Muscle of back (tissue), 3 donors: ENCODE measurements at regions not wholly inside any gene's neighbourhood (a gene's known extent, or its start where the extent isn't known, plus 50 kb on each side); places are given as distances from the start of the nearest gene placed in this dataset.

Experiments used
- DNase-seq, 3 donors: peaks; one replicate each; pipeline versions ENCODE4 v3.0.0 to v3.0.0-alpha.2; 2013

GRCh38 chrX:9148615-9149399, 114.9 kb upstream of the FAM9B start:
- peak in 1 of 3 donors; percentile 64 for DNase-seq

- DNase-seq = no peak
Measured at GRCh38 chrX:9149501-9150245, 115.7 kb upstream of the FAM9B start.

DNA sequence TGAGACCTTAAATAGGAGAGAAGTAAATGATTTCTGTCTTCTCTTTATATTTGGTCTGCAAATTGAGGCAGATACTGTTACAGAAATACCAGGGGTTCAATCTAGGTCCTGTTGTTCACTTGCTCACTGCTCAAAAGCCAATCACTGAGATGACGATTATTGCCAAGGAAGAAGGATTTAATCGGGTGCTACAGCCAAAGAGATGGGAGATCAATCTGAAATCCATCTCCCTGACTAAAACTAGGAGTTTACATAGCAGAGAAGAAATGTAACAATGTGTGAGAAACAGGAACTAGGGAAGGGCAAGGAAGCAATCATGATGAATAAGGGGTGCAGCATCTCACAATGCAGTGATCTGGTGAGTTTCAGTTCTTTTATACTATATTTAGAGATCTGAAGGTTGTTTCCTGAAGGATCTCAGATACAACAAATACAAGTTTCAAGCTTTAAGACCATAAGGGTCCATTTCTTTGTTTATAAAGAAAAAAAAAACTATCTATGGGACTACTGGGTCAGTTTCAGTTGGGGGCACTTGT, 117.9 kb upstream of the FAM9B start:
- no peak for DNase-seq

GRCh38 chrX:9153300-9153699, 119.4 kb upstream of the FAM9B start:
- peak in 1 of 3 donors; percentile 39 for DNase-seq

DNA sequence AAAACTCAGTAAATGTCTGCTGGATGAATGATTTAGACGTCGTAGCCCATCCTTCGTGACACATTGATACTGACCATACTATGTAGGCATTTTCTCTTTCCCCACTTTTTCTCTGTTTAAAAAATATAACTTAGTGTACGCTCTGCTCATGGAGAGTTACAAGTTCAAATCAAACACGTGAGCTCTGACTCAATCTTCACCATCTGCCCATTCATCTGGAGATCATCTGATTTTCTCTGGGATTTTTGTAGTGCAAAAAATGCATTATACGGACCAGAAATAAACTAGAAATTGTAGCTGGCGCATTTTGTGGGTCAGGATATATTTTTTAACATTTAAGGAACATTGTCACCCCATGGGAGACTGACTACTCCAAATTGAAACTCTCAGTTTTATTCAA, 124.7 kb upstream of the FAM9B start:
- no peak for DNase-seq

DNA sequence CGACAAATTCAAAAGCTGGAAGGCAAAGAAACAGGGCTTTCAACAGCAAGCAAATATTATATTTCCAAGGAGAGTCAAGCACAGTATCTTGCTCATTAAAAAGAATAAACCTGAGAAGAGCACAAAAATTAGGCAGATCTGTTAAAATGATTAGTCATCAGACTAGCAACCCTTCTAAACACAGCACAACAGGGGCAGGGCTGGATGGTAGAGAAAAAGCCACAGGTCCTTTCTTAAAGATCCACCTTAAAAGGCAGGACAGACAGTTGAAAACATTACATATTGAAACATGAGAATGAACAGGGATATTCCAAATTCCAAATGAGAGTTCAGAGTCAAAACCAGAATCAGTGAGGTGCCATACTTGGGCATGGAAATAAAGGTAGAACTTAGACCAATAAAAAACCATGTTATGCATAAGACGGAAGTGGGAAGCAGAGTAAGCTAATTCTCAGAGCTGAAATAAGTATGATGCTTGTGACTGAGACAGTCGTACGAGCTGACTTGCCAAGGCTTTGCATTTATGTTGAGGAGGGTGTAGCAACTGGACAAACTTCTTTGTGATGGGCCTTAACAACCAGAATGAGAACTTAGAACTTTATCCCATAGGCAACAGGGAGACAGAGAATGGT, 126.9 kb upstream of the FAM9B start:
- no peak for DNase-seq

DNA sequence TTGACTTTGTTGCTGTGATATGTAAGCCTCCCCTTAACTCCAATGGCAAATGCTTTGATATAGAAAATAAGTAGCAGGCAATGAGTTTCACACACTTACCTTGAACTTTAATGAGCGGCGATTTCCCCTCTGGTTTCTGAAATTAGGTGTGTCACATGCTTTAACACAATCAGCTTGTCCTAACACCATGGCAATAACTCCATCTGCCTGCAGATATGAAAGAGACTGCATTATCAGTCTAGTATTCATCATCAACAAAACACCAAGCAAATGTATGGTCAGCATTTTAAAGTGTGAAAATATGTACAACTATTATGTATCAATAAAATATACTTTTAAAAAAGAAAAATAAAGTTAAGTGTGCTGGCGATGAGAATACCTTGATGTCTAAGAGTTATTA, 128.8 kb upstream of the FAM9B start:
- no peak for DNase-seq

DNA sequence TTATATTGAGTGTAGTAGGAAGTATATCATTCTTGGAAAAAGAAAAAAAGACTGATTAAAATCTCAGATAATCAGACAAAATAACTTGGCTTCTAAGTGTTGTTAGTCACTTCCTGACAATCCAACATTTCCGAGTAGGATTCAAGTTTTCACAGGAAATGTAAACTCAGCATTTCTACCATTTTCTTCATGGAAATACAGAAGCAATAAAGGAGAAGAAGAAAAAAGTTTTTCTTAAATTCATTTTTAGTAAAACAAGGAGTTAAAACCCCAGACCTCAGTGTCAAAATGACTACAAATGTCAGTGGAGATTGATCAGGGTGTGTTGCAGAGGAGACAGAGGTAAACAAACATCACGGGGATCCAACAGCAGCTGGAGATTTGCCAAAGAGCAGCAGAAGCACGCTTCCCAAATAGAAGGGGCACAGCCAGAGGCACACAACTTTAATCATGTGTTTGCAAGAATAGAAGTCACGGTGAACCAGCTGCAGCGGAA, 129.3 kb upstream of the FAM9B start:
- DNase-seq = peak in 1 of 3 donors; percentile 15

DNA sequence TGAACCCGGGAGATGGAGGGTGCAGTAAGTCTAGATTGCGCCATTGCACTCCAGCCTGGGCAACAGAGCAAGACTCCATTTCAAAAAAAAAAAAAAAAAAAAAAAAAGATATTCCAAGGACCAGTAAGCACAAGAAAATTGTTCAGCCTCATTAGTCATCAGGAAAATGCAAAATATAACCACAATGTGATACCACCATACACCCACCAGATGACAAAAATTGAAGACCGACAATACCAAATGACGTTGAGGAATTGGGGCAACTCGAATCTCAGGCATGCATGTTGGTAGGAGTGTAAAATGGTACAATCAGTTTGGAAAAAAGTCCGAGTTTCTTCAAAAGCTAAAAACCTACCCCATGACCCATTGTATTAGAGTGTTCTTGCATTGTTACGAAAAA, 130.2 kb upstream of the FAM9B start:
- DNase-seq = no peak

DNA sequence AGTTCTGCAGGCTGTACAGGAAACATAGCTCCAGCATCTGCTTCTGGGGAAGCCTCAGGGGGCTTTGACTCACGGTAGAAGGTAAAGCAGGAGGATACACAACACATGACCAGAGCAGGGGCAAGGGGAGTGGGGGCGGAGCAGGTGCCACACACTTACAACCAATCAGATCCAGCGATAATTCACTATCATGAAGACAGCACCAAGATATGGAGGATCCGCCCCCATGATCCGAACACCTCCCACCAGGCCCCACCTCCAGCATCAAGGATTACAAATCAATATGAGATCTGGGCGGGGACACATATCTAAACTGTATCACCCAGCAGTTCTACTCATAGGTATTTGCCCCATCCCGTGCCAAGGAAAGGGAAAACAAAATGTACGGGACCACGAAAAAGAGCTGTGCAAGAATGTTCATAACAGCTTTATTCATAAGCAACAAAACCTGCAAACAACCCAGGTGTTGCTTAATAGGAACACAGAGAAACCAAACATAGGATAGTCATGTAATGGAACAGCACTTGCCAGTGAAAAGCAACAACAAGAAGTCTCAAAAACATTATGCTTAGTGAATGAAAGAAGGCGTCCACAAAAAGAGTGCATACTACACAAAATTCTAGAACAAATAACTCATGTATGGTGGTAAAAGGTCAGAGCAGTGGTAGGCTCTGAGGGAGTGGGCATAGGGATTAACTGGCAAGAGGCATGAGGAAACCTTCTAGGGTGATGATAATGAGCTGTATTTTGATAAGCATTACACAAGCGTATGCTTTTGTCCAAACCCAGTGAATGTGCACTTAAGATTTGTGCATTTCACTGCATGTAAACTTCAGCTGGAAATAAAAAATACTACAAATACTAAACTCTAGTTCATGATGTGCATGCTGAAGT, 130.9 kb upstream of the FAM9B start:
- no peak for DNase-seq

GRCh38 chrX:9166584-9166944, 132.6 kb upstream of the FAM9B start:
- no peak for DNase-seq

DNA sequence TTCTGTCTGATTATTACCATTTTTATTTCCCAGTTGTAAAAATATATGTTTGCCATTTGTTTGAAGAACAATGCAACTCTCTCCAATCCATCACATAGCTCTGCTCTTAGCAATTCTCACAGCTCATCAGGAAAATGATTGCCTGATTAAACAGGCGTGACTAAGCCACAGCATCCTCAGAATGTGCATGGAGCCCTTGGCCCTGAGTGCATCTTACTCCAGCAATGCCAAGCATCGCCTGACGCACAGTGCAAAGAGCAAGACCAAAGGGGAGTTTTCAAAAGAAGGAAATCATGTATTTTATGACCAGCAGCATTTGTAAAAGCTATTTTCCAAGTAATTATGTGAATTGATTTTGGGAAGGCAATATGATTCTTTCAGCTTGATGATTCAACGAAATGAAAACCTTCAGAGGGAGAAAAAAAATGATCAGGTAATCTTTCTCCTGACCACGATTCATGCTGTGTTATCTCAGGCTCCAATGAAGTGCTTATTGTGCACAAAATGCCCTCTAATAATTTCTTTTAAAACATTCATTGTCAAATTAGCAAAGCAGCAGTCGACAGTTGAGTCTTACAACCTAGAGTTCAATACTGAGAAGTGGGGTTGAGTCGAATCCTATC, 138.0 kb upstream of the FAM9B start:
- no peak for DNase-seq

- no peak for DNase-seq
Measured at GRCh38 chrX:9172464-9172850, 138.5 kb upstream of the FAM9B start.

DNA sequence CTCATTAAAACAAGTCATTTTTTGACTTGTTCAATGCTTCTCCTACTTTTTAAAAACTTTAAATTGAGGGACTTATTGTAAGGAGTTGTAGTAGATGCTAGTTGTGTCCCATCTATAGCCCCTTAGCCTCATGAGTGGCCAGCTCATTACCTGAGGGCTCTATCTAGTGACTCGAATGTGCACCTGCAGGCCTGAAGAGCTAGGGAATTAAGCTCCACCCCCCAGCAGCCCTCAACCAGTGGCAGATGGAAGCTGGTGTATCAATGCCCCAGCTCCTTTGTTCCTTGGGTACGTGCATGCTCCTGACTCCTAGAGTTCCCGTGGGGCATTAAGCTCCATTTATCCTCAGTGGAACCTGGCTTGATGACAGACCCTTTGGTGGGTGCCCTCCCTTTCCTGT, 146.7 kb upstream of the FAM9B start:
- DNase-seq = no peak

DNA sequence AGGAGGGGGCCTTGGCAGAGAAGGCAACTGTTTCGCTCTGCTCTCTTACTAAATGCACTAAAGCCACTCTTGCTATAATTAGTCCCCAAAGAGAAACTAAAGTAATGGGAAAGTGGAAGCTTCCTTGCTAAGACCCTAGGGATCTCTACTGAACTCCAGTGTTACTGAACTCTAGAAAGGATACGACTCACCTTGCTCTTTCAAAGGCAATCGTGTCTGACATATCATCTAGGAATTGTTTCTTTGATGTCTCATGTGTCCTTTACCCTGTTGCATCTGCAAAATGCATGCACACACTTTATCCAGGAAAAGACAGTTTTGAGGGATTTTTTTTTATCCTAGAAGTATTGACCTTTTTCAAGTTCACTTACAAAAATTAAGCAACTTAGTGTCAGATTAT, 148.1 kb upstream of the FAM9B start:
- DNase-seq = no peak

DNA sequence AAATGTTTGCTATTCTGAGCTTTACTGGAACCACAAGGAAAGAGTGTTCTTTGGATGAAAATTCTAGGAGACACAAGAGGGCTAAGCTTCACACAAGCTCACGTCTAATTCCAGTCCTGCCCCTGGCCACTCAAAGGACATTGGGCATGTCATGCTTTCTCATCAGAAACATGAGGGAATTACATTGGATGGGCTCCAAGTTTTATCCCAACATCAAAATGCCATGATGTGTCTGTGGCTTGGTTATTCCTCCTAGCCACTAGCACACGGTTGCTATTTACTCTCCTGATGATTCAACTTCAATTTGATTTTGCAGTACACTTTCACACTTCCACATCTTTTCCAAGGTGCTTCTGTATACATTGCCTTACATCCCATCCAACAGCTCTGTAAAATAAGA, 149.6 kb upstream of the FAM9B start:
- no peak for DNase-seq

DNA sequence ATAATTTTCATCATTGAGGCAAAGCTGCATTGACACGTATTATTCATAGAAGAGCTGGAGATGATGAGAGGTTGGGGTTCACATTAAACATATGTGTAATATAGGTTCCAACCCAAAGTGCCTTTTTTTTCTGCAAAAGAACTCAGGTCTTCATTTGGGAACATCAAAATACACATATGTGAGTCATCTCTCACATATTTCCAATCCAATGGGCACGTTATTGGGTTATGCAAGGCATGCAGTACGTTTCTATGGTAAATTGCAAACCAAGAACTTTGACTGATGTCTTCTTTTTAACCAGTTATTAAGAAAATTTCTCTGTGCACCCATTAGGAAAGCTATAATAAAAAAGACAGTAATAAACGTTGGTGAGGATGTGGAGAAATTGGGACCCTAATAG, 150.3 kb upstream of the FAM9B start:
- DNase-seq = no peak

DNA sequence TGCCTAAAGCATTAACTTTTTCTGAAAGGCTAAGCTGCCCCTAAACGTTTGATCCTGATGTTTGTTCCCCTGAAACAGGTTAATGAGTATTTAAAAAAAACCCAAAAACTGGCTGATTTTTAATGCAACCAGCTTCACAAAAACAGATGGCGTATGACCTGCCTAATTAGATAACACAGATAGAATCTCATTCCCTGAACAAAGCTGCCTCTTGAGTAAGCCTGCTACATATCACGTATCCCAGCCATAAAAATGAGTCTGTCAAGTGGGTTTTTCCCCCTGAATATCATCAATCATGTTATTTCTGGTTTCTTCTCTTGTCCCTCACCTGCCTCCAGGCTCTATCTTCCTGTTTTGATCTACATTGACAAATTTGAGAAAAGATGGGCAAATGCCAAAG, 154.2 kb upstream of the FAM9B start:
- DNase-seq = no peak

- no peak for DNase-seq
Measured at GRCh38 chrX:9189286-9189685, 155.4 kb upstream of the FAM9B start.

DNA sequence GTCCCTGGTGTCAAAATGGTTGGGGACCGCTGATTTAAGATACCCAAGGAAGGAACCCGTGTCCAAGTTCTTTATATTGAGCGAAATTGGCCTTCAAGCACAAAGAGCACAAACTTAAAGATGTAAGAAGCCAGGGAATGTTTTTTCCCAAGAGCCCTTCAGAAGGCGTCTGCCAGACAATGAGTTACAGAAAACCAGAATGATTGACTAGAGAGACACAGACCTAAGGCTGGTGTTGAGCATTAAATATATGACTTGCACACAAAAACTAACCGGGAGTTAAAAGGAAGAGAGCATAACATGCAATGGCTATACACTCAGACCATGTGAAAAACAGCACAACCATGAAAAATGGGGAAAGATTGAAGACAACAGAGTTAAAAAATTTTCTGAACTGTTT, 157.5 kb upstream of the FAM9B start:
- DNase-seq = no peak

DNA sequence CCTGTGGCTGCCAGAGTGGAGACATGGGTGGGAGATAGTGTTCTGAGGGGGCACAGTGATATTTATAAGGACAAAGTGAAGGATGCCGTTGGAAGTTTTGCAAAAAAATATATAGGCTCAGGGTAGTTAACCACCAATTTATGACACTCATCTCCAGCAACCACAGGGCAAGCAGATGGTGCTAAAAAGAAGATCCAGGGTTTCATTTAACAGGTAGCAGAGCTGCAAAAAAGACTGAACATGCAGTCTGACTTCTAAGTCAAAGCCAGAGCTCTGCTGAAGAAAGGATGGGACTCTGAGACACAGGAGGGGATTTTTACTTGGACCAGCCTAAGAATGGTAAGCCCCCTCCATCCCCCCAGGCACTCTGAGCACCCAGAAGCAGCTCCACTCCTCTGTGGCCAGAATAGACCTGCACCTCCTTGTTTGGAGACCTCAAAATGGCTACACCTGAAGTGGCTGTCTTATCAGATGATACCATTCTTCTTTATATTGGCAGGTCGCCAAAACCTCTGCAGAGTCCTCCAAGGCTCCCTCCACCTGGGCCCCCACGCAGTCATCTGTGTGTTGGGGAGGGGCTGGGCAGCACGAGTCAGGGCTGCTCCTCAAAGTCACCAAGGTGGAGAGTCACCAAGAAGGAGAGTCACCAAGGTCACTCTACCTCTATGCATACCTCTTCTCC, 161.4 kb upstream of the FAM9B start:
- no peak for DNase-seq
